Spleen (tissue), 11 donors: ENCODE measurements at regions not wholly inside any gene's neighbourhood (a gene's known extent, or its start where the extent isn't known, plus 50 kb on each side); places are given as distances from the start of the nearest gene placed in this dataset.

Experiments used
- DNase-seq: peaks from one replicate; pipeline ENCODE4 v3.0.0-alpha.2; 2020
- H3K27ac ChIP-seq, 8 donors: fragments of 200-600 bp; sonication (generic) in 7 of 8; 1 replicate in 4 of 8; 2 replicates in 4 of 8; pipeline versions ENCODE4 v1.5.0 to v1.8.0; 2016 to 2021; ENCODE audit warnings: inconsistent platforms in 4 of 8, mild to moderate bottlenecking in 4 of 8, moderate library complexity in 1 of 8
- H3K27me3 ChIP-seq, 7 donors: fragments of 200-600 bp; sonication (generic) in 6 of 7; replicated peaks in 1 of 7; 1 replicate in 4 of 7; 2 replicates in 3 of 7; pipeline versions ENCODE4 v1.5.0 to v1.8.0; 2016 to 2021; ENCODE audit warnings: inconsistent platforms in 3 of 7, mild to moderate bottlenecking in 1 of 7
- H3K36me3 ChIP-seq, 6 donors: fragments of 200-600 bp; sonication (generic) in 5 of 6; 1 replicate in 4 of 6; 2 replicates in 2 of 6; pipeline versions ENCODE4 v1.5.0 to v1.8.0; 2016 to 2021; ENCODE audit warnings: inconsistent platforms in 2 of 6
- H3K4me1 ChIP-seq, 6 donors: fragments of 200-600 bp; sonication (generic) in 5 of 6; 1 replicate in 3 of 6; 2 replicates in 3 of 6; pipeline versions ENCODE4 v1.5.0 to v1.8.0; 2016 to 2021; ENCODE audit warnings: inconsistent platforms in 3 of 6
- H3K4me3 ChIP-seq, 8 donors: fragments of 200-600 bp; sonication (generic) in 7 of 8; 1 replicate in 4 of 8; 2 replicates in 4 of 8; pipeline versions ENCODE4 v1.5.0 to v1.8.0; 2016 to 2021; ENCODE audit warnings: inconsistent platforms in 4 of 8, mild to moderate bottlenecking in 4 of 8, moderate library complexity in 2 of 8
- H3K9me3 ChIP-seq, 8 donors: fragments of 200-600 bp; sonication (generic) in 7 of 8; 1 replicate in 4 of 8; 2 replicates in 4 of 8; pipeline versions ENCODE4 v1.5.0 to v1.8.0; 2016 to 2021; ENCODE audit warnings: inconsistent platforms in 4 of 8
- CTCF ChIP-seq, 11 experiments: fragments of 200-600 bp in 7 of 11; fragments of 450-650 bp in 4 of 11; sonication (generic) in 4 of 11; IDR thresholded peaks in 8 of 11; conservative IDR thresholded peaks in 3 of 11; 1 replicate in 7 of 11; 2 replicates in 4 of 11; pipeline versions ENCODE4 v1.4.0 to v1.8.0; 2016 to 2021; ENCODE audit warnings: antibody characterized with exemption in 11 of 11, inconsistent platforms in 4 of 11, mild to moderate bottlenecking in 1 of 11
- POLR2A ChIP-seq, 3 donors: fragments of 450-650 bp; IDR thresholded peaks; one replicate each; pipeline ENCODE4 v1.5.1; 2017; ENCODE audit warnings: antibody characterized with exemption in 3 of 3, mild to moderate bottlenecking in 1 of 3
- POLR2AphosphoS5 ChIP-seq, 3 donors: sonication (generic); formaldehyde crosslinking; IDR thresholded peaks; one replicate each; pipeline ENCODE4 v1.5.1; 2017; ENCODE audit warnings: antibody characterized with exemption in 3 of 3
- WGBS, 5 donors: extraction: QIAGEN DNeasy Blood & Tissue Kit in 3 of 5; methylation state at CpG; one replicate each; pipeline versions ENCODE4 v1.1.5 to v1.1.7; 2013 to 2018; 5-methylcytosine and 5-hydroxymethylcytosine counted together
- intact Hi-C: fragments of 100-400 bp; cut with DNase I; formaldehyde crosslinking; loops from one replicate; pipeline ENCODE4 v1.15.0; 2023; ENCODE audit warnings: low total_unique reads
- donor health status: healthy with polysubstance abuse.
- donor health status: DM: no; HTN: no; CAD: no; lungs with moderate emphysema.
- donor health status: DM: no; HTN: no; CAD: no.
- donor health status: Bipolar disorder and iron deficiency.
- donor health status: healthy.
- donor health status: DM: no; HTN: no; CAD: no.
- donor health status: DM: yes; HTN: yes; CAD: no.

DNA sequence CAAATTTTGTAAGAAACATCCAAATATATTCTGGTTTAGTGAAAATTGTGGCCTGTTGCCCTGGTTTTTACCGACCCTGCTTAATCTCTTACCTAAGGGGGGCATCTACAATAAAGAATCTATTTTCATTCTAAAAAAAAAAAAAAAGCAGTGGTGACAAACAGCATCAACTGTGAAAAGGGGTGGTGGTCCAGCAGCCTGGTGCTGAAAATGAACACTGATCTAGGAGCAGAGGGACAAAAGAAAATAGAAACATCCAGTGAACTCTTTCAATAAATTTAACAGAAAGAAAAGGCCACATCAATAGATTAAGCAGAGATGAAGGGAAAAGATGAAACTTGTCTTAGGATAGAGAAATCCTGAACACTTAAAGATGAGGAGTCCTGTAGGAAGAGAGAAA, 348.7 kb upstream of the GRAMD2B start:
- H3K36me3 ChIP-seq, result no peaks in the 10 kb centered on the region
- DNase-seq, result no peak
- H3K27me3 ChIP-seq, result no peaks in the 10 kb centered on the region
- H3K4me3 ChIP-seq, result no peak overlapping the region
- TF ChIP-seq POLR2A (IDR thresholded peaks at IDR 0.05), result no peak
- TF ChIP-seq CTCF (IDR thresholded peaks at IDR 0.05 in 8 of 11, conservative IDR thresholded peaks at IDR 0.05 in 3 of 11), result no peak
- no peak for TF ChIP-seq POLR2AphosphoS5 (IDR thresholded peaks at IDR 0.05)
- intact Hi-C loops, result no loop called here
- WGBS, 5 donors, result 74 to 91% (median 79%) methylated on average over 1 of the region's 1 CpG
- no peak overlapping the region for H3K27ac ChIP-seq
- H3K9me3 ChIP-seq, result peaks cover 0 to 45% (median 27%) of the 10 kb centered on the region in 8 donors
- H3K4me1 ChIP-seq, result no peaks in the 10 kb centered on the region

GRCh38 chr5:126079266-126079665, 343.9 kb upstream of the GRAMD2B start:
- Histone ChIP-seq H3K4me3 (no peak overlapping the region), H3K4me1 (no peaks in the 10 kb centered on the region), H3K27ac (no peak overlapping the region), H3K9me3 (peaks cover 4 to 55% (median 31%) of the 10 kb centered on the region in 8 donors), H3K27me3 (no peaks in the 10 kb centered on the region), H3K36me3 (no peaks in the 10 kb centered on the region)
- intact Hi-C loops, result no loop called here
- WGBS, 5 donors, result 27 to 57% (median 31%) methylated on average over 3 of the region's 3 CpGs
- DNase-seq, result no peak
- TF ChIP-seq POLR2A (IDR thresholded peaks at IDR 0.05) (no peak), CTCF (IDR thresholded peaks at IDR 0.05 in 8 of 11, conservative IDR thresholded peaks at IDR 0.05 in 3 of 11) (no peak), POLR2AphosphoS5 (IDR thresholded peaks at IDR 0.05) (no peak)

DNA sequence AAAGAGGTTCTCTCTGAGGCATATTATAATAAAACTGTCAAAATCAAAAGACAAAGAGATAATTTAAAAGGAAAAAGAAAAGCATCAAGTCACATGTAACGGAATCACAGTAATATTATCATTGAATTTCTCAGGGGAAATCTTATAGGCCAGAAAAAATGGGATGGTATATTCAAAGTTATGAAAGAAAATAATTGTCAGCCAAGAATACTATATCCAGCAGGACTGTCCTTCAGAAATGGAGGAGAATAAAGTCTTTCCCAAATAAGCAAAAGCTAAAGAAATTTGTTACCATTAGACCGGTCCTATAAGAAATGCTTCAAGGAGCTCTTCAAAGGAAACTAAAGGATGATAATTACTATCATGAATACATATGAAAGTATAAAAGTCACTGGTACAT, 342.0 kb upstream of the GRAMD2B start:
- no peak for DNase-seq
- intact Hi-C loops, result no loop called here
- TF ChIP-seq CTCF (IDR thresholded peaks at IDR 0.05 in 8 of 11, conservative IDR thresholded peaks at IDR 0.05 in 3 of 11) (no peak), POLR2A (IDR thresholded peaks at IDR 0.05) (no peak), POLR2AphosphoS5 (IDR thresholded peaks at IDR 0.05) (no peak)
- H3K9me3 ChIP-seq, result peaks cover 4 to 67% (median 42%) of the 10 kb centered on the region in 8 donors
- no peak overlapping the region for H3K27ac ChIP-seq
- H3K4me3 ChIP-seq, result no peak overlapping the region
- H3K4me1 ChIP-seq, result no peaks in the 10 kb centered on the region
- 90 to 94% (median 91%) methylated on average over 2 of the region's 2 CpGs for WGBS, 5 donors
- H3K36me3 ChIP-seq, result no peaks in the 10 kb centered on the region
- H3K27me3 ChIP-seq, result no peaks in the 10 kb centered on the region

- DNase-seq, result no peak
- TF ChIP-seq CTCF (IDR thresholded peaks at IDR 0.05 in 8 of 11, conservative IDR thresholded peaks at IDR 0.05 in 3 of 11) (no peak), POLR2AphosphoS5 (IDR thresholded peaks at IDR 0.05) (no peak), POLR2A (IDR thresholded peaks at IDR 0.05) (no peak)
- H3K9me3 ChIP-seq, result peaks cover 0 to 21% (median 10%) of the 10 kb centered on the region in 8 donors
- H3K4me1 ChIP-seq, result no peaks in the 10 kb centered on the region
- WGBS, 5 donors, result 43 to 67% (median 50%) methylated on average over 2 of the region's 2 CpGs
- H3K36me3 ChIP-seq, result no peaks in the 10 kb centered on the region
- H3K27ac ChIP-seq, result no peak overlapping the region
- intact Hi-C loops, result no loop called here
- H3K4me3 ChIP-seq, result no peak overlapping the region
- H3K27me3 ChIP-seq, result no peaks in the 10 kb centered on the region
These were observed 330.2 kb upstream of the GRAMD2B start for GRCh38 chr5:126093041-126093440.
